ENCODE measurements at regions not wholly inside any gene's neighbourhood (a gene's known extent, or its start where the extent isn't known, plus 50 kb on each side); places are given as distances from the start of the nearest gene placed in this dataset.
A peak's percentile ranks its signal among the peaks of the same experiment; 100 is the strongest.

- no peak for DNase-seq
These were observed 69.8 kb downstream of the CD83 start for GRCh38 chr6:14187406-14187805.

GRCh38 chr6:14189074-14189473, 71.5 kb downstream of the CD83 start:
- DNase-seq, result no peak

GRCh38 chr6:14190191-14190928, 72.8 kb downstream of the CD83 start:
- no peak for DNase-seq

GRCh38 chr6:14190929-14191224, 73.3 kb downstream of the CD83 start:
- no peak for DNase-seq

- DNase-seq, result no peak
These were observed 74.2 kb downstream of the CD83 start for GRCh38 chr6:14191761-14192160.

- no peak for DNase-seq
These were observed 74.7 kb downstream of the CD83 start for GRCh38 chr6:14192216-14192788.

GRCh38 chr6:14193524-14193923, 76.0 kb downstream of the CD83 start:
- no peak for DNase-seq

GRCh38 chr6:14194483-14194882, 76.9 kb downstream of the CD83 start:
- DNase-seq, result no peak

- DNase-seq, result no peak
These were observed 77.4 kb downstream of the CD83 start for GRCh38 chr6:14194976-14195375.

GRCh38 chr6:14196026-14196425, 78.5 kb downstream of the CD83 start:
- no peak for DNase-seq

GRCh38 chr6:14197118-14197517, 79.5 kb downstream of the CD83 start:
- DNase-seq, result no peak

GRCh38 chr6:14200047-14200446, 82.5 kb downstream of the CD83 start:
- DNase-seq, result no peak

- DNase-seq, result no peak
These were observed 85.4 kb downstream of the CD83 start for GRCh38 chr6:14202947-14203346.

GRCh38 chr6:14206391-14206790, 88.8 kb downstream of the CD83 start:
- DNase-seq, result no peak

GRCh38 chr6:14207448-14207847, 89.9 kb downstream of the CD83 start:
- no peak for DNase-seq

- DNase-seq, result no peak
These were observed 91.4 kb downstream of the CD83 start for GRCh38 chr6:14209000-14209399.

GRCh38 chr6:14210077-14210476, 92.5 kb downstream of the CD83 start:
- DNase-seq, result no peak

GRCh38 chr6:14210663-14211561, 93.3 kb downstream of the CD83 start:
- DNase-seq, result peak; percentile 57

GRCh38 chr6:14211562-14211942, 94.0 kb downstream of the CD83 start:
- no peak for DNase-seq

GRCh38 chr6:14212020-14212419, 94.4 kb downstream of the CD83 start:
- no peak for DNase-seq

GRCh38 chr6:14212632-14213031, 95.1 kb downstream of the CD83 start:
- DNase-seq, result no peak

GRCh38 chr6:14216946-14217684, 99.5 kb downstream of the CD83 start:
- DNase-seq, result no peak

- no peak for DNase-seq
These were observed 100.4 kb downstream of the CD83 start for GRCh38 chr6:14217728-14218518.
